ENCODE measurements at regions not wholly inside any gene's neighbourhood (a gene's known extent, or its start where the extent isn't known, plus 50 kb on each side); places are given as distances from the start of the nearest gene placed in this dataset.

DNA sequence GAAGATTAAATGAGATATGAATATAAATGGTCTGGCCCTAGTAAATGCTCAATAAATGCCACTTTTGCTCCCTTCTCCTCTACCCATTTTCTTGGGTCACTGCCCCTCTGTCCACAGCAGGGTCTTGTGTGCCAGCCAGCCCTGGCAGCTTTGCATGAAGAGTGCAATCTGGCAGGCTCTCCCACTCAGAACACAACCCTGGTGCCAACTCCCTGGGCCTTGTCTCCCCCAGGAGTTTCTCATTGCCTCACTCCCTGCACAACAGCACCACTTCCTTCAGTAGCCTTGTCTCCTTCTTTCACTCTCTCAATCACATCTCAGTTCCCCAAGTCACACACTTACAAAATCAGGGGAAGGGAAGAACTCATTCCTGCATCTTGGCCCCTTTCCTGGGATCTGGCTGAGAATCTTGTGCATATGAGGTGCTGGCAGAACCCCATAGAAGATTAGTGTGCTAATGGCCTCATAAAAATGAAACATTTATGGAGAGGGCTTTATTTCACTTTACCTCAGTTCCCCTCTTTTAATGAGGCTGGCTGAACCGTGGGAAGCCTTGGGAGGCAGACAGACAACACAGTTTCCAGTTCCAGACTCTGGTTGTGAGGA is 445.9 kb upstream of the PROK2 start:
- Histone ChIP-seq H3K4me3 (no peak overlapping the region), H3K27me3 (no peaks in the 10 kb centered on the region), H3K9me3 (peaks cover 0 to 13% of the 10 kb centered on the region in 2 donors), H3K36me3 (no peaks in the 10 kb centered on the region), H3K4me1 (peaks cover 0 to 19% of the 10 kb centered on the region in 2 donors), H3K27ac (no peak overlapping the region)
- DNase-seq (ENCODE audit: low spot score), result no peak
- TF ChIP-seq, protein P1, sequence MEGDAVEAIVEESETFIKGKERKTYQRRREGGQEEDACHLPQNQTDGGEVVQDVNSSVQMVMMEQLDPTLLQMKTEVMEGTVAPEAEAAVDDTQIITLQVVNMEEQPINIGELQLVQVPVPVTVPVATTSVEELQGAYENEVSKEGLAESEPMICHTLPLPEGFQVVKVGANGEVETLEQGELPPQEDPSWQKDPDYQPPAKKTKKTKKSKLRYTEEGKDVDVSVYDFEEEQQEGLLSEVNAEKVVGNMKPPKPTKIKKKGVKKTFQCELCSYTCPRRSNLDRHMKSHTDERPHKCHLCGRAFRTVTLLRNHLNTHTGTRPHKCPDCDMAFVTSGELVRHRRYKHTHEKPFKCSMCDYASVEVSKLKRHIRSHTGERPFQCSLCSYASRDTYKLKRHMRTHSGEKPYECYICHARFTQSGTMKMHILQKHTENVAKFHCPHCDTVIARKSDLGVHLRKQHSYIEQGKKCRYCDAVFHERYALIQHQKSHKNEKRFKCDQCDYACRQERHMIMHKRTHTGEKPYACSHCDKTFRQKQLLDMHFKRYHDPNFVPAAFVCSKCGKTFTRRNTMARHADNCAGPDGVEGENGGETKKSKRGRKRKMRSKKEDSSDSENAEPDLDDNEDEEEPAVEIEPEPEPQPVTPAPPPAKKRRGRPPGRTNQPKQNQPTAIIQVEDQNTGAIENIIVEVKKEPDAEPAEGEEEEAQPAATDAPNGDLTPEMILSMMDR (IDR thresholded peaks at IDR 0.05), result no peak

DNA sequence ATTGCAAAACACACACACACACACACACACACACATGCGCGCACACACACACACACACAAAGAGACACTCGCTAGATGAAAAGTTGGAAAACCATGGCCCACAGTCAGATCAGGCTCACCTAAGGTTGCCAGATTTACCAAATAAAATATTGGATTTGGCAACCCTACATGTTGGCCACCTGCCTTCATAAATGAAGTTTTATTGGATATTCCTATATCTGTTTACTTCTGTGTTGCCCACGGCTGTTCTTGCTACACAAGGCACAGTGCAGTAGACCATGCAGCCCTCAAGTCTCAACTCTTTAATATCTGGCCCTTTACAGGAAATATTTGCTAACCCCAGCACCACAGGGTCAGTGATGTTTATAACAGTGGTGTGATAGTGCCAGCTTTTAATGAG is 445.0 kb upstream of the PROK2 start:
- H3K27me3 ChIP-seq, result no peaks in the 10 kb centered on the region
- H3K27ac ChIP-seq, result no peak overlapping the region
- TF ChIP-seq, protein P1 (IDR thresholded peaks at IDR 0.05), result no peak
- H3K4me1 ChIP-seq, result peaks cover 0 to 19% of the 10 kb centered on the region in 2 donors
- no peaks in the 10 kb centered on the region for H3K36me3 ChIP-seq
- H3K9me3 ChIP-seq, result peaks cover 0 to 20% of the 10 kb centered on the region in 2 donors
- DNase-seq (ENCODE audit: low spot score), result no peak
- H3K4me3 ChIP-seq, result no peak overlapping the region

DNA sequence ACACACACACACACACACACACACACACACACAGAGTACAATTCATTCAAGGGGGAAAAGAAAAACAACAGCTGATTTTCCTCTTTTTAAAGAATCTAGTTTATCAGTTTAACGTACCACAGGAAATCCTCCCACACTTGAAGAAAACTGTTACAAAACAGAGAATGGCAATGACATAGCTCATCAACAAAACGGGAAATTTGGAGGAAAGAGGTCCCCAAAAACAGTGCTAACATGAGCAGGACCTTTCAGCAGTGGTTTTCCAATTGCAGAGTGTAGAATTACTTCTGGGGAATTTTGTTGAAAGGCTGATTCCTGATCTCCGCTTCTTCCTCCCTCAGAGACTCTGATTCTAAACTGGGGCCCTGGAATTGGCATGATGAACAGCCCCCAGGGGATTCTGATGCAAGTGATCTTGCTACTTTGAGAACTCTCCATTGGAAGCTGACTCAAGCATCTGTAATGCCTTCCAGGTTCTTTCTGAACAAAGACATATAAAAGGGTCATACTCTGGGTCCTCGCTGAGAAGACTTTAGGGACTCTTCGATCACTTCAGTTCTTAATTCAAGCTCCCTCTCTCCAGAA is 442.6 kb upstream of the PROK2 start:
- TF ChIP-seq, protein P1 (IDR thresholded peaks at IDR 0.05), result no peak
- H3K4me1 ChIP-seq, result peaks cover 0 to 8% of the 10 kb centered on the region in 2 donors
- no peaks in the 10 kb centered on the region for H3K36me3 ChIP-seq
- H3K27ac ChIP-seq, result no peak overlapping the region
- no peak for DNase-seq (ENCODE audit: low spot score)
- H3K4me3 ChIP-seq, result no peak overlapping the region
- peaks cover 0 to 30% of the 10 kb centered on the region in 2 donors for H3K9me3 ChIP-seq
- H3K27me3 ChIP-seq, result no peaks in the 10 kb centered on the region

DNA sequence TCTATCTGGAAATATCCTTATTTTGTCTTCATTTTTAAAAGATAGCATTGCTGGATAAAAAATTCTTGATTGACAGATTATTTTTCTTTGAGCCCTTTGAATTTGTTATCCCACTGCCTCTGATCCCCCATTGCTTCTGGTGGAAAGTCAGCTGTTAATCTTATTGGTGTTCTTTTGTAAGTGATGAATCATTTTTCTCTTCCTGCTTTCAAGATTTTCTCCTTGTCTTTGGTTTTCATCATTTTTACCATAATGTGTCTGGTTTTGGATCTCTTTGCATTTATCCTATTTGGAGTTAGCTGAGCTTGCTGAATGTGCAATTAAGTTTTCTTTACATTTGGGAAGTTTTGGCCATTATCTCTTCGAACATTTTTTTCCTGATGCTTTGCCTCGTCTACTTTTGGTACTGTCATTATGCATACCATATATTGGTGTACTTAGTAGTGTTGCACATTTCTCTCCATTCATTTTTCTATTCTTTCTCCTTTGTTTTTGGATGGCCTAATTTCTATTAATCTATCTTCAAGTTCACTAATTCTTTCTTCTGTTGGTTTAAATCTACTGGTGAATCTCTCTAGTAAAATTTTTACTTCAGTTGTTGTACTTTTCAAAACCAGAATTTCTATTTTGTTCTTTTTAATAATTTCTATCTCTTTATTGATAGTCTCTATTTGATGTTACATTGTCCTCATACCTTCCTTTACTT is 440.0 kb upstream of the PROK2 start:
- no peak for DNase-seq (ENCODE audit: low spot score)
- Histone ChIP-seq H3K4me1 (no peaks in the 10 kb centered on the region), H3K27me3 (no peaks in the 10 kb centered on the region), H3K27ac (no peak overlapping the region), H3K4me3 (no peak overlapping the region), H3K9me3 (peaks cover 0 to 30% of the 10 kb centered on the region in 2 donors), H3K36me3 (no peaks in the 10 kb centered on the region)
- TF ChIP-seq, protein P1 (IDR thresholded peaks at IDR 0.05), result no peak

DNA sequence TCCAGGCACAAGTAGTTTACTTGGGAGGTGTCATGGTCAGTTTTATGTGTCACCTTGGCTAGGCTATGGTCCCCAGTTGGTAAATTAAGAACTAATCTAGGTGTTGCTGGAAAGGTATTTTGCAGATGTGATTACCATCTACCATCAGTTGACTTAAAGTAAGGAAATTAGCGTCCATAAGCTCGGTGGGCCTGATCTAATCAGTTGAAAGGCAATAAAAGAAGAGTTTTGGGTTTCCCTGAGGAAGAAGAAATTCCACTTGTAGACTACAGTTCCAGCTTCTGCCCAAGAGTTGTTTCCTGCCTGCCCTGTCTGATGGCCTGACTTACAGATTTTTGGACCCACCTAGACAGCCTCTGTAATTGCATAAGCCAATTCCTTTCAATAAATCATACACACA is 438.7 kb upstream of the PROK2 start:
- Histone ChIP-seq H3K36me3 (no peaks in the 10 kb centered on the region), H3K4me3 (no peak overlapping the region), H3K27me3 (no peaks in the 10 kb centered on the region), H3K9me3 (peaks cover 0 to 30% of the 10 kb centered on the region in 2 donors), H3K27ac (no peak overlapping the region), H3K4me1 (no peaks in the 10 kb centered on the region)
- TF ChIP-seq, protein P1 (IDR thresholded peaks at IDR 0.05), result no peak
- DNase-seq (ENCODE audit: low spot score), result no peak

Data from right atrium auricular region (tissue), 2 donors.